ENCODE measurements at regions not wholly inside any gene's neighbourhood (a gene's known extent, or its start where the extent isn't known, plus 50 kb on each side); places are given as distances from the start of the nearest gene placed in this dataset.
"Not testable (repeated sequence)": the region's sequence is repeated elsewhere in the genome, so short reads cannot be mapped to it uniquely, and the experiment has no call there.

- DNase-seq = no peak
Measured at GRCh38 chr18:47399475-47399874, 148.0 kb upstream of the SKOR2 start.

- no peak for DNase-seq
Measured at GRCh38 chr18:47397671-47398319, 146.3 kb upstream of the SKOR2 start.

GRCh38 chr18:47391665-47392064, 140.2 kb upstream of the SKOR2 start:
- DNase-seq = no peak

GRCh38 chr18:47390410-47391024, 139.1 kb upstream of the SKOR2 start:
- no peak for DNase-seq

- no peak for DNase-seq
Measured at GRCh38 chr18:47389210-47389609, 137.8 kb upstream of the SKOR2 start.

GRCh38 chr18:47387864-47388263, 136.4 kb upstream of the SKOR2 start:
- DNase-seq = no peak

GRCh38 chr18:47383729-47384128, 132.3 kb upstream of the SKOR2 start:
- DNase-seq = no peak

- DNase-seq = no peak
Measured at GRCh38 chr18:47381975-47382570, 130.6 kb upstream of the SKOR2 start.

- DNase-seq = no peak
Measured at GRCh38 chr18:47380153-47380552, 128.7 kb upstream of the SKOR2 start.

- DNase-seq = no peak
Measured at GRCh38 chr18:47373465-47373864, 122.0 kb upstream of the SKOR2 start.

- DNase-seq = no peak
Measured at GRCh38 chr18:47370052-47370451, 118.6 kb upstream of the SKOR2 start.

- not testable (repeated sequence) for DNase-seq
Measured at GRCh38 chr18:47354061-47354460, 102.6 kb upstream of the SKOR2 start.

GRCh38 chr18:47346016-47346415, 94.6 kb upstream of the SKOR2 start:
- no peak for DNase-seq

- no peak for DNase-seq
Measured at GRCh38 chr18:47345291-47345690, 93.8 kb upstream of the SKOR2 start.

GRCh38 chr18:47343291-47343690, 91.8 kb upstream of the SKOR2 start:
- no peak for DNase-seq

- no peak for DNase-seq
Measured at GRCh38 chr18:47342566-47342965, 91.1 kb upstream of the SKOR2 start.

GRCh38 chr18:47341678-47342077, 90.2 kb upstream of the SKOR2 start:
- no peak for DNase-seq

- DNase-seq = no peak
Measured at GRCh38 chr18:47334966-47335365, 83.5 kb upstream of the SKOR2 start.

- no peak for DNase-seq
Measured at GRCh38 chr18:47333926-47334635, 82.6 kb upstream of the SKOR2 start.

- no peak for DNase-seq
Measured at GRCh38 chr18:47331641-47332040, 80.2 kb upstream of the SKOR2 start.

- no peak for DNase-seq
Measured at GRCh38 chr18:47331026-47331425, 79.6 kb upstream of the SKOR2 start.

- DNase-seq = no peak
Measured at GRCh38 chr18:47323158-47323557, 71.7 kb upstream of the SKOR2 start.

- DNase-seq = no peak
Measured at GRCh38 chr18:47321815-47322214, 70.4 kb upstream of the SKOR2 start.

Measured in NK-92 treated with Interleukin-12 subunit alpha and Interleukin-12 subunit beta, amount 100 ng/mL, for 24 hours (cell line).